ENCODE measurements at regions not wholly inside any gene's neighbourhood (a gene's known extent, or its start where the extent isn't known, plus 50 kb on each side); places are given as distances from the start of the nearest gene placed in this dataset.

DNA sequence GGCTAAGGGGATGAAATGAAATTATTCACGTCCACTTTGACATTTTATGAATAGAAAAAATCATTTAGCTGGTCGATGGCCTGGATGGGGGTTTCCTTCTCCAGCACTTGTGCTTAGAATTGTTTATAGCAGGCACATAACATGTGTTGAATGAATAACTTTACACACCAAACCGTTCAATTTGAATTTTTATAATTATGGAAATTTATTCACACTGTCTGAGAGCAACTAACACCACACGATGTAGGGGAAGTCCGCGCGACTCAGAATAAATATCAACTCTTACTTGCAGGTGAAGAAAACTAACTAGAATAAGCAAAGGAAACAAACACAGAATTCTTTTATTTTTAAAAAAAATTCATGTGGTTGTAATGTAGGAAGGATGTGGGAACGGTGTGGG, 81.3 kb downstream of the MINAR1 start:
- ATAC-seq (ENCODE audit: low FRiP score) (no peak), DNase-seq (ENCODE audit: low spot score) (no peak)
- TF ChIP-seq, protein P1, sequence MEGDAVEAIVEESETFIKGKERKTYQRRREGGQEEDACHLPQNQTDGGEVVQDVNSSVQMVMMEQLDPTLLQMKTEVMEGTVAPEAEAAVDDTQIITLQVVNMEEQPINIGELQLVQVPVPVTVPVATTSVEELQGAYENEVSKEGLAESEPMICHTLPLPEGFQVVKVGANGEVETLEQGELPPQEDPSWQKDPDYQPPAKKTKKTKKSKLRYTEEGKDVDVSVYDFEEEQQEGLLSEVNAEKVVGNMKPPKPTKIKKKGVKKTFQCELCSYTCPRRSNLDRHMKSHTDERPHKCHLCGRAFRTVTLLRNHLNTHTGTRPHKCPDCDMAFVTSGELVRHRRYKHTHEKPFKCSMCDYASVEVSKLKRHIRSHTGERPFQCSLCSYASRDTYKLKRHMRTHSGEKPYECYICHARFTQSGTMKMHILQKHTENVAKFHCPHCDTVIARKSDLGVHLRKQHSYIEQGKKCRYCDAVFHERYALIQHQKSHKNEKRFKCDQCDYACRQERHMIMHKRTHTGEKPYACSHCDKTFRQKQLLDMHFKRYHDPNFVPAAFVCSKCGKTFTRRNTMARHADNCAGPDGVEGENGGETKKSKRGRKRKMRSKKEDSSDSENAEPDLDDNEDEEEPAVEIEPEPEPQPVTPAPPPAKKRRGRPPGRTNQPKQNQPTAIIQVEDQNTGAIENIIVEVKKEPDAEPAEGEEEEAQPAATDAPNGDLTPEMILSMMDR (IDR thresholded peaks at IDR 0.05): no peak

DNA sequence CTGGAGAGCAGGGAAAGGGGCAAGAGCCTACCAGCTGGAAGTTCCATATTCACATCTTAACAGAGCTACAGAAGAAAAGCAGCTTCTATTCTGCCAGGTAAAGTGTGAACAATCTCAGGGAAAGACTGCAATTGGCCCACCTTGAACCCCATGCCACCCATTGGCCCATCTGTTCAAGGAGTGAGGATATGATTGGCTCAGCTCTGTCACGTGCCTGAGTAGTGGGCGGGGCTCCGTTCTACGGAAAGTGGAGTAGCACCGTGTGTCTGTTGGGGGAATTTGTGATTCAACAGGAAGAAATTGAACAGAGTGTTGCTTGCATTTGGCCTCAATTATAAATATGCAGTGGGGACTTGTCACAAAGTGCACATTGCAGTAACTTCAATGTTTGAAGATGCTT, 81.8 kb downstream of the MINAR1 start:
- DNase-seq (ENCODE audit: low spot score): no peak
- TF ChIP-seq, protein P1 (IDR thresholded peaks at IDR 0.05): no peak

DNA sequence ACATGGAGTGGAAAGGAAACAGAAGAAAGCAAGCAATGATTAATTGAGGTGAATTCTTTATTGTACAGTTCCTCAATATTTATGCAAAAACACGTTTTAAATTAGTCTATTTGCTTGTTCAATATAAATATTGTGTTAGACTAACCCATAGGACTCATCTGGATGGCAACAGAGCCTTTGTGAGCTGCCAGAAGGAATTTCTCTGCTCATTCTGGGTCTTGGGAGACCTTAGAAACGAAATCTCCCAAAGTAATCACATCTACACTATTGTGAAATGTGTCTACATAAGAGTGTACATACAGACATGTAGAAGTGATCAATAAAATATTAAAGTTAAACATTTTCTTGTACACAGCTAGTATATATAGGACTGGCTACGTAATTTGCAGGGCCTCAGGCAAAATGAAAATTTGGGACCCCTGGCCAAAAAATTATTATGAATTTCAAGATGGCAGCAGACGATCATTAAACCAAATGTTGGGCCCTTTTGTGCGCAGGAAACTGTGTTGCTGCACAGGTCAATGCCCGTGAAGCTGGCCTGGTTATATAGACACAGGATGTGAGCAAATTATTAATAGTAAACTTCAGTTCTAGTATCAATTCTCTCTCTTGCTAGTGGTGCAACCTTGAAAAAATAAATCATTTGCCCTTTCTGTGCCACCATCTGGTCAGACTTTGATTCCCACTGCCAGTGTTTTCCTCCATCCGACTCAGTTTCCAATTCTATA, 83.3 kb downstream of the MINAR1 start:
- TF ChIP-seq, protein P1 (IDR thresholded peaks at IDR 0.05): no peak
- ATAC-seq (ENCODE audit: low FRiP score) (no peak), DNase-seq (ENCODE audit: low spot score) (no peak)

More for the DNA sequence above, 81.8 kb downstream of the MINAR1 start:
- no peak for ATAC-seq (ENCODE audit: low FRiP score)

DNA sequence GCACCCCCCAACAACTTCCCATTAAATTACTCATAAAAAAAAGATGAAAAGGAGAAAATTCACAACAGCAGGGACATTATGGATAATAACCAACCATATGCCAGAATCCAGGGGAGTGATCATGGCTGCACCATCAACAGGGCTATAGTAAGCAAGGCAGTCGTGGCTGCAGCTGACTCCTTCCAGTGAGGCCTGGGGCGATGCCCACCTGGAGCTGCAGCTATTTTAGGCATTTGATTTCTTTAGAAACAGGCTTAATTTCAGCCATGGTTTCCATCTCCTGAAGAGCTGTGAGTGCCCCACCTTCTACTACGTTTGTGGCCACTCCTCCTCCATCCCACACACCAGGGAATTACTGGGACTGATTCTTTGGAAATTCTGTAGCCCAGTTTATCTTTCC, 84.0 kb downstream of the MINAR1 start:
- TF ChIP-seq, protein P1 (IDR thresholded peaks at IDR 0.05): no peak
- DNase-seq (ENCODE audit: low spot score) (no peak), ATAC-seq (ENCODE audit: low FRiP score) (no peak)

DNA sequence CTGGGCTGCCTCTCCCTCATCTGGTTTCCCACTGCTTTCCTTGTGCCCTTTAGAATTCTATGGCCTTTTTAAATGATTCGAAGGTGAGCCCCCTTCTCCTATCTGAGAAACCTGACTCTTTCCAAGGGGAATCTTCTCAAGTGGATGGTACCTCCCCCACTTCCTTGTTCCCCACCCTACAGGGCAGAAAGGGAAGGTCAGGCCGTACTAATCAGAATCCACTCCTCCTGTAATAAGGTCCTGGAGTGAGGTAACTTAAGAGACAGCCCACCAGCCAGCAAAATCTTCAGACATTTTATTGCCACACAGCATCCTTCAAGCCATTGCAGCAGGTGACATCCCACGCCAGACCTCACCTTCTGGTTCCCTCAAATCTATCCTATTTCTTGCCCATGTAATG, 84.5 kb downstream of the MINAR1 start:
- ATAC-seq (ENCODE audit: low FRiP score) (no peak), DNase-seq (ENCODE audit: low spot score) (no peak)
- TF ChIP-seq, protein P1 (IDR thresholded peaks at IDR 0.05): no peak

DNA sequence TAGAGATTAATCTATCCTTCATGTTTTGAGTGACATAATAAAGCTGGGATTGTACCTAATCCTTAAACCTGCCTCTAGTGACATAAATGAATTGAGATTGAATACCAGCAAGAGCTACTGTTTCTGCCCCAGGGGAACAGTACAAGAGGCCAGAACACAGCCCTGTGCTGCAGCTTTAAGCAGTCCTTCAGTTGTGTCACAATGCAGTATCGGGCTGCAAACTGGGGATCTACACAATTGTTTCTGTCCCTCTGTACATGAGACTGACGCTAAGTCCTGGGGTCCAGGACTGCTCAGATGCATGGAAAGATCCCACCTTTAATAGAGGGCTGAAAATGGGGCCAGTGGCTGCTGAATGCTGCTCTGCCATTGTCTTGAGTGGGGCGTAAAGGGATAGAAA, 87.5 kb downstream of the MINAR1 start:
- no peak for DNase-seq (ENCODE audit: low spot score)
- no peak for ATAC-seq (ENCODE audit: low FRiP score)
- TF ChIP-seq, protein P1 (IDR thresholded peaks at IDR 0.05): no peak

DNA sequence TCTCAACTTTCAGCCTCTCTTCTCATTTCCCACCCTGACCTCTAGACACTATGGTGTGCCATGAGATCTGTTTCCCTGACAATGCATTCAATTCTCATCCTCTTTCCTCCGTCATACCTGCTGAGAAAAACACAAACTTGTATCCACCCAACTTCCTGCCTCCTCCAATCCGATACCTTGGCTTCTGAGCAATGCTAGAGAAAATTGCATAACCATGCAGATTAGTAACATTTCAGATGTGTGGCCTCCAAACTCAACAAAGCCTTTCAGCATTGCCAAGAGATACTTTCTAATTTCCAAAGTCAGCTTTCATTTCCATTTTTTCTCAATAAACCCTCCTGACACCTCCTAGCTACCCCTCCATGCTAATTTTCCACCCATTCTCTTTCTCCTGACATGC, 88.5 kb downstream of the MINAR1 start:
- TF ChIP-seq, protein P1 (IDR thresholded peaks at IDR 0.05): no peak
- ATAC-seq (ENCODE audit: low FRiP score) (no peak), DNase-seq (ENCODE audit: low spot score) (no peak)
